Jurkat, Clone E6-1 (cell line): ENCODE measurements at regions not wholly inside any gene's neighbourhood (a gene's known extent, or its start where the extent isn't known, plus 50 kb on each side); places are given as distances from the start of the nearest gene placed in this dataset.
"Not testable (repeated sequence)": the region's sequence is repeated elsewhere in the genome, so short reads cannot be mapped to it uniquely, and the experiment has no call there.

ENCODE experiments used
- DNase-seq: peaks from one replicate; pipeline ENCODE4 v3.0.0-alpha.2; 2011; ENCODE audit warnings: low read depth, low spot score
- H3K4me3 ChIP-seq: 2 replicates; pipeline ENCODE4 v1.5.1; 2011; ENCODE audit warnings: mild to moderate bottlenecking, low read length, control low read depth, moderate library complexity

DNA sequence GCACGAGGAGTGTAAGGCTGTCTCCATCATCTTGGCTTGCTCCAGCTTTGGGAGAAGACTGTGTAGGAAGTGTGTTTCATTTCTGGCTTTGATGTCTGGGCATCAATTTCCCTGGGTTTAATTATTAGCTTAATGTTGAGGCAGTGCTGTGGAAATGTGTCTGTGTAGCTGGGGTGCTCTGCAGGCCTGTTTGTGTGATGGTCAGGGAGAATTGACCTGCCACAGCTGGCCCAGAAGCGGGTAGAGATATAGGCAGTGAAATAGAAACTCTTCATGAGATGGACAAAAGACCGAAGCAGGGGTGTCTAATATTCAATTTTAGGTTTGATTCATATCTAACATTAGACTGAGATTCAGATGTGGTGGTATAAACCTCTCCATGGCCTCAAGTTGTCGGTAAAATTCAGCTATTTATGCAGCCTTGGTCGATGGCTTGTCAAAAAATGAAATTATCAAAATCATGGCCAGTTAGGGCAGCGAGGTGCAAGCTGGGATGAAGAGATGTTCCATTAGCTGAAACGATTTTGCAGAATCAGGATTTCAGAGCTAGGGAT is 95.3 kb upstream of the SNX9 start:
- no peak for DNase-seq

DNA sequence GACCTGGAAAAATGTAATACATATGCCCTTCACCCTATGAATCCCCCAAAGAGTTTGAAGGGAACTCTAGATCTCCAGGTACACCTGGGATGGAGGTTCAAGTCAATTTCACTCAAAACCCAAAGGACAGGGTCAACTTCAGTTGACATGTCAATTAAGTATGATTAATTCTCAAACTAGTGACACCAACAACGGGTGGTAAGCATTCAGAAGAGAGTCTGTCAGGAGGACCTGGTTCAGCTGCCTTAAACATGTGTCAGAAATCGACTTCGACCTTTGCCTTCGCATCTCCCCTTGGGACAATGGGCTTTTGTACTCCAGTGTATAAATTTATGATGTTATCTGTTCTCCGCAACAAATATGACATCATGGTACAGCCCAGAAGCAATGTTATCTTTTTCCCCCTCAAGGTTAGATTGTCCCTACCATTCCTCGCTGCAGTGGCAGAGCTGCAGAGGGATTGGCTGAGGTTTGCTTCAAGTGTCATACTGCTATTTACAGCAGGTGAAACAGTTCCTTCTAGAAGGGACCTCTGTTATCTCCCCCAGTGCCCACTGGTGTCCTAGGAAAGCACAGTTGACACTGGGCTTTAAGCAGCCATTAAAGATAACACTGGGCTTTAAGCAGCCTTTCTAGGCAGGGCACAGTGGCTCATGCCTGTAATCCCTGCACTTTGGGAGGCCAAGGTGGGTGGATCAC is 94.7 kb upstream of the SNX9 start:
- no peak overlapping the region for H3K4me3 ChIP-seq
- DNase-seq: no peak

More for the DNA sequence above, 95.3 kb upstream of the SNX9 start:
- no peak overlapping the region for H3K4me3 ChIP-seq

DNA sequence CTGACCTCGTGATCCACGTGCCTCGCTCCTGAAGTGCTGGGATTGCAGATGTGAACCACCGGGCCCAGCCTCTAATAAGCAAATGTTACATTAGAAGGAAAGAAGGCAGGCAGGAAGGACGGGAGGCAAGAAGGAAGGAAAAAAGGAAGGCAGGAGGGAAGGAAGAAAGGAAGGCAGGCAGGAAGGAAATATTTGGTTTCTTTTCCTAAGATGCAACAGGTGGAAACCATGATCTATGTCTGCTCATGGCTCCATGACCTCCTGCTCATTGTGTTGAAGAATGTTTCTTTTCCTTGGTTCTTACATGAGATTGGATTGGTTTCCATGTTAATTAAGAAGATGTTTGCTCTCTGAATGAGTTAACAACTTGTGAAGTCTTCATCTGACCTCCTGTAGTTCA is 91.8 kb upstream of the SNX9 start:
- no peak for DNase-seq
- no peak overlapping the region for H3K4me3 ChIP-seq

DNA sequence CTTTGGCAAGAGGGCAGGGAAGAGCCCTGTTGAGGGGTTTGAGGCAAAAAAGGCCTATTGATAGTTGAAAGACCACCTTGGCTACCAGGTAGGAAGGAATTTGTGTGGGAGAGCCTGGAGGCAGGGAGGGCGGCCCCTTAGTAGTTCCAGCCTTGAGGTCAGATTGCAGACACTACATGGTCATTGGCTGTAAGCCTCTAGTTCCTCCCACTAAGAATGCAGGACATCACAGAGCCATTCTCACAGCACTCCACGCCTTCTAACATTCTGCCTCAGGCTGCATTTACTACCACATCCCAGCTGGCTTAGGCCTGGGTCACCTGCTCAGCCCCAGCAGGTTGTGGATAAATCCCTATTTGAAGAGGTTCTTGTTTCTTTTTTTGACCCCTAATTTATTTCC is 91.0 kb upstream of the SNX9 start:
- H3K4me3 ChIP-seq: no peak overlapping the region
- no peak for DNase-seq

DNA sequence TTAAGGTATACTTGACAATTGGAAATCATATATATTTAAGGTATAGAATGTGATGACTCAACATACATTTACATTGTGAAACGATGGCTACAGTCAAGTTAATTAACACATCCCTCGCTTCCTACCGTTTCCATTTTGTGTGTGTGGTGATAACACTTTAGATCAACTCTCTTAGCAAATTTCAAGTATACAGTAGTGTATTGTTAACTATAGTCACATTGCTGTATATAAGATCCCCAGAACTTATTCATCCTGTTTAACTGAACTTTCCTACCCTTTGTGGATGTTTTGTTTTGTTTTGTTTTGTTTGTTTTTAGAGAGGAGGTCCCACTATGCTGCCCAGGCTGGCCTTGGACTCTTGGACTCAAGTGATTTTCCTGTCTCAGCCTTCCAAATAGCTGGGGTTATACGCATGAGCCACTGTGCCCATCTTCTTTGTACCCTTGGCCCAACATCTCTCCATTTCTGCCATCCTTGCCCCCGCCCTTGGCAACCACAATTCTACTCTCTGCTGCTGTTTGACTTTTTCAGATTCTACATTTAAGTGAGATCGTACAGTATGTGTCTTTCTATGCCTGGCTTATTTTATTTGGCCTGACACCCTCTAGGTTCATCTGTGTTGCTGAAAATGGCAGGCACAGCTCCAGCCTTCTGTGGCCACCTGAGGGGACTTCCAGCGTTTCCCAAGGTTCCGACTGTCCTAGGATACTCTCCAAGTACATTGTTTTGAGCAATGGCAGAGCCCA is 90.5 kb upstream of the SNX9 start:
- DNase-seq: no peak
- H3K4me3 ChIP-seq: no peak overlapping the region

DNA sequence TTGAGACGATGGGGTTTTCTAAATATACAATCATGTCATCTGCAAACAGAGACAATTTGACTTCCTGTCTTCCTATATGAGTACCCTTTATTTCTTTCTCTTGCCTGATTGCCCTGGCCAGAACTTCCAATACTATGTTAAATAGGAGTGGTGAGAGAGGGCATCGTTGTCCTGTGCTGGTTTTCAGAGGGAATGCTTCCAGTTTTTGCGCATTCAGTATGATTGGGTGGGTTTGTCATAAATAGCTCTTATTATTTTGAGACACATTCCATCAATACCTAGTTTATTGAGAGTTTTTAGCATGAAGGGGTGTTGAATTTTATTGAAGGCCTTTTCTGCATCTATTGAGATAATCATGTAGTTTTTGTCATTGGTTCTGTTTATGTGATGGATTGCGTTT is 86.5 kb upstream of the SNX9 start:
- DNase-seq, H3K4me3 ChIP-seq: not testable (repeated sequence)

DNA sequence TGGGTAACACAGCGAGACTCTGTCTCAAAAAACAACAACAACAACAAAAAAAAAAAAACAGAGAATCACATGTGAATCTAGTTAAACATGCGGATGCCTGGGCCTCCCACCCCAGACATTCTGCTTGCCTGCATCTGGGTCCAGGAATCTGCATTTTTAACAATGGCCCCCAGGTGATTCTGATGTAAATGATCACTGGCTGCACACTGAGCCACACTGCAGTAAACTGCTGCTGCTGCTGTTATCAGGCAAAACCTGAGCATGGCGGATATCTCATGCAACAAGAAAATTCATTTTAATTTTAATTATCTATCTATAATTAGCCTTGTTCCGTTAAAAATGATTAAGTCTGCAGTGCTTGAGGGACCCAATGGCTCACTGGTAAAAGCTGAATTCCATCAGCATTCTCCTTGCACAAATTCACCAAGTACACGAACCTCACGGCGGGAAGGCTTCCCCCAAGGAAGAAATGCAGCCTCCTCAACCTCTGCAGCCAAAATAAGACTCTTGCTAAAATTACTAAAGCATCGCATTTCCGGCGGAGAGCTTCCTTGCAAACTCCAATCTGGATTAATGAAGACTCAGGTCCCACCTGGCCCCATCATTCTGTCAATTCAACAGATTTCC is 81.6 kb upstream of the SNX9 start:
- no peak overlapping the region for H3K4me3 ChIP-seq
- no peak for DNase-seq

DNA sequence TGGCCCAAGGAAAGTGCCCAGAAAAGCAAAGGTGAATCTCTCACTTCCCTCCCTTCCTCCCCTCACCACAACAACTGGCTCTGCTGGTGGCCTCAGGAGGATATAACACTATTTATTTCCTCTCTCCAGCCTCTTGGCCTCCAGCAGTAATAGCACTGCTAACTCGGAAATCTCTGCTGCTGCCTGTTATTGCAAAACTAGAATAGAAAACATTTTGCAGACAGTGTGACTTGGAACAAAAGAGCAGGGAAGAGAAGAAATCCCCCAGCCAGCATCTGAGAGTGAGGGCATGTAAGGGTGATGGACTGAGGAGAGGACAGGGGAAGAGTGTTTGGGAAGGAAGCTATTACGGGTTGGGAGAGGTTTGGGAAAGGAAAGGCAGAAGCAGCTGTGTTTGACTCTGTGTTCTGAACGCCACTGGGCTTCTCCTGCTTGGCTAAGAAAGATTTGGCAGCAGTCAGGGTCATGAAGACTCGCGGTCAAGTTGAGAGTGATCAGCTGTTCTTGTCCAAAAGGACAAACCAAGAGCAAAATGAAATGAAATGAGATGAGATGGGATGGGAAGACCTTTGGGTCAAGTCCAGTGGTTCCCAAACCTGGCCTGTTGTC is 81.0 kb upstream of the SNX9 start:
- DNase-seq: no peak
- no peak overlapping the region for H3K4me3 ChIP-seq

DNA sequence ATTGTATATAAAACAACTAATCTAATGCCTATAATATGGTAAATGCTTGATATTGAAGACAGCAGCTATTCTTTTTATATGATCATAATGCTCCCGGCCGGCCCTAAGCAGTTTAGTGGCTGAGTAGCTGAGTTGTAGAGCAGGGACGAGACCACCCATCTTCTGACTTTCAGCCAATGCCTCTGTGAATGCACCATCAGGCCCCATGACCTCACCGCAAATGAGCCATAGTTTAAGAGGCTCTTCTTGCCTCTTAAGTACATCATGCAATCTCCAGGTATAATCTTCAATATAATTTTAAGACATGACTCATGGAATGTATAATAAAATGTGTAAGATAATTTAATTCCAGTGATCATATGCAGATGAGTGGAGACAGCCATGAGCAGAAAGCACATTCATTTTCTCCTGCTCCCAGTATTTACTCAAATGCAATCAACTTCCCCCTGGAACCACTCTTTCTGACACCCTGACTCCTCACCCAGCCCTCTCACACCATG is 78.9 kb upstream of the SNX9 start:
- no peak for DNase-seq
- H3K4me3 ChIP-seq: no peak overlapping the region

DNA sequence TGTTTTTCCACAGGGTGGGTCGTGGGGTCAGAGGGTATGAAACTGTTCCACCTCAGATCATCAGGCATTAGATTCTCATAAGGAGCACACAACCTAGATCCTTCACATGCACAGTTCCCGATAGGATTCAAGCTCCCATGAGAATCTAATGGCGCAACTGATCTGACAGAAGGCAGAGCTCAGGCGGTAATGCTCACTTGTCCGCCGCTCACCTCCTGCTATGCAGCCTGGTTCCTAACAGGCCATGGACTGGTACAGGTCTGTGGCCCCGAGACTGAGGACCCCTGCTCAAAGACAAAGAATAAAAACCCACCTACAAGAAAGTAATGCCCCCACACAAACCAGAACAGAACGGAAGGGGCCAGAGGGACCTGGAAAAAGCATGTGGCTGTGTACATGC is 76.1 kb upstream of the SNX9 start:
- no peak overlapping the region for H3K4me3 ChIP-seq
- DNase-seq: no peak

DNA sequence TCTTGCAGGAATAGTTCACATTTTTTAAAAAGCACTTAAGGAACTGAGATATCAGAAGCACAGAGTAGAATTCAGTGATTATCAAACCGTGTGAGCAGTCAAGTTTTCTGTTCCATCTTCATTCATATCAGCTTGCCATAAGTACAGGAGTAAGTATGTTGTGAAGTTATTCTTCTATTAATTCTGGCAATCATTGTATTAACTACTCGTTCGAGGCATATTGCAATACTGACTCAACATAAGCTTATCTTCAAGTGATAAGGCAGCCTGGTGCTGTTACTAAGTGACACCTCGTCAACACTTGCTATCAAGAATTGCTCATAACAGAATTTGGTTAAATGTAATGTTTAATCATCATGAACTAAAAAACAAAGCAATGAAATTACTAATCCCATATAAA is 75.7 kb upstream of the SNX9 start:
- no peak for DNase-seq

DNA sequence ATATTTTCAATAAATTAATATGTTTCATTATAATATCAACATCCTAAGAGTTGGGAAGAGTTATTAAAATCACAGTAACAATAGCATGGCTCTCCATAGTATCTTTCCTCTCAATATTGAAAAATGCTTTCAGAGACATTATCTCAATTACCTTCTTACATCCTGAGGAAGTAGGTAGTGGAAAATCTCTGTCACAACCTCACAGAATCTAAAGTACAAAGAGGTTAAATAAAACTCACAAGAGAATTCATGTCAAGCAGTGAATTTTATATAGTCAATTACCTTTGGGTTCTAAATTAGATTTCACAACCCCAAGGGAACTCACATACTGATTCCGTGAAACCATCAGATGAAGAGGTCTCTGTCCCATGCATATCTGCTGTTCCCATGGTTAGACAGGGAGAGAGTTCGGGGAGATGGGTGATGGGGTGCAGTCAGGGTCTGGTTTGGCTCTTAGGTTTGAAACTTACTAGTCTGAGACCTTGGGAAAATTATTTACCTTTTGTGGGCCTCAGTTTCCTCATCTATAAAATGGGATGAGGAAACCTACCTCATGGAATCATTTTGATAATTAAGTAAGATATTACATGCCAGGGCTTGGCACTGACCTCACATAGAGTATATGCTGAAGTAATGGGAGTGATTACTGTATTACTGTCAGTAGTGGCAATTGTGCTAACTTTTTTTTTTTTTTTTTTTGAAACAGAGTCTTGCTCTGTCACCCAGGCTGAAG is 74.0 kb upstream of the SNX9 start:
- no peak overlapping the region for H3K4me3 ChIP-seq
- no peak for DNase-seq

More for the DNA sequence above, 75.7 kb upstream of the SNX9 start:
- no peak overlapping the region for H3K4me3 ChIP-seq

DNA sequence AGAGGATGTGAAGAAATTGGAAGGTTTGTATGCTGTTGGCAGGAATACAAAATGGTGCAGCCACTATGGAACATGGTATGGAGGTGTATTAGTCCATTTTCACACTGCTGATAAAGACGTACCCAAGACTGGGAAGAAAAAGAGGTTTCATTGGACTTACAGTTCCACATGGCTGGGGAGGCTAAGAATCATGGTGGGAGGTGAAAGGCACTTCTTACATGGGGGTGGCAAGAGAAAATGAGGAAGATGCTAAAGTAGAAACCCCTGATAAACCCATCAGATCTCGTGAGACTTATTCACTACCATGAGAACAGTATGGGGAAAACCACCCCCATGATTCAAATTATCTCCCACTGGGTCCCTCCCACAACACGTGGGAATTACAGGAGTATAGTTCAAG is 72.1 kb upstream of the SNX9 start:
- not testable (repeated sequence) for H3K4me3 ChIP-seq, DNase-seq

DNA sequence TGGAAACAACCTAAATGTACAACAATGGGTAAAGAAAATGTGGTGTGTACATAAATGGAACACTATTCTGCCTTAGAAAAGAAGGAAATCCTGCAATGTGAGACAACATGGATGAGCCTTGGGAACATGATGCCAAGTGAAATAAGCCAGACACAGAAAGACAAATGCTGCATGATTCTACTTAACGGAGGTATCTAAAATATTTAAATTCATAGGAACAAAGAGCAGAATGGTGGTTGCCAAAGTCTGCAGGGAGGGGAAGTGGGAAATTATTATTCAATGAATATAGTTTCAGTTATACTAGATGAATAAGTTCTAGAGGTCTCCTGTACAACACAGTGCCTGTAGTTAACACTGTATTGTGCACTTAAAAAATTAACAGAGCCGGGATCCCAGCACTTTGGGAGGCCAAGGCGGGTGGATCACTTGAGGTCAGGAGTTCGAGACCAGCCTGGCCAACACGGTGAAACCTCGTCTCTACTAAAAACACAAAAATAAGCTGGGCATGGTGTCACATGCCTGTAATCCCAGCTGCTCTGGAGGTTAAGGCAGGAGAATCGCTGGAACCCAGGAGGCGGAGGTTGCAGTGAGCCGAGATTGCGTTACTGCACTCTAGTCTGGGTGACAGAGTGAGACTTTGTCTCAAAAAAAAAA is 71.4 kb upstream of the SNX9 start:
- DNase-seq: no peak
- no peak overlapping the region for H3K4me3 ChIP-seq

DNA sequence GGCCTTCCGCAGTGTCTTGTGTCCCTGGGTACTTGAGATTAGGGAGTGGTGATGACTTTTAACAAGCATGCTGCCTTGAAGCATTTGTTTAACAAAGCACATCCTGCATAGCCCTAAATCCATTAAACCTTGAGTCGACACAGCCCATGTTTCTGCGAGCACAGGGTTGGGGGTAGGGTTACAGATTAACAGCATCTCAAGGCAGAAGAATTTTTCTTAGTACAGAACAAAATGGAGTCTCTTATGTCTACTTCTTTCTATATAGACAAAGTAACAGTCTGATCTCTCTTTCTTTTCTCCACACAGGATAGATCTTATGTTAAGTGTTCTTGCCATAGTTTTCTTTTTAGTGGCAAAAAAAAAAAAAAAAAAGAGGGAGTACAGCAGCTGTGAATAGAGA is 70.2 kb upstream of the SNX9 start:
- not testable (repeated sequence) for H3K4me3 ChIP-seq, DNase-seq

DNA sequence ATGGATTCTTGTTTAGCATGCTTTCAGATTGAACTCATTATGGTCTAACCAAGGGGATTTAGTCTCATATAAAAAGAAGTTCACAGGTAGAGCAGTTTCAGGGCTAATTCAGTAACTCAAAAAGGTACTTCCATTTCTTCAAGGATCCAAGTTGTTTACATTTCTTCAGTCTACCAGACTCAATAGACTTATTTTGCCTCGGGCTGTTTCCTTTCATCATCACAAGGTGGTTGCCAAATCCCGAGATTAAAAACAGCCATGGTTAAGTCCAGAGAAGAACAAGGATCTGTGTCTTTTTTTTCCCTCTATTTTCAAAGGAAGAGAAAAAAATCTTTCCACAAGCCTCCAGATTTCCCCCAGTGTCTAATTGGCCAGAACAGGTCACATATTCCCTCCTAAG is 69.8 kb upstream of the SNX9 start:
- no peak overlapping the region for H3K4me3 ChIP-seq
- DNase-seq: no peak

DNA sequence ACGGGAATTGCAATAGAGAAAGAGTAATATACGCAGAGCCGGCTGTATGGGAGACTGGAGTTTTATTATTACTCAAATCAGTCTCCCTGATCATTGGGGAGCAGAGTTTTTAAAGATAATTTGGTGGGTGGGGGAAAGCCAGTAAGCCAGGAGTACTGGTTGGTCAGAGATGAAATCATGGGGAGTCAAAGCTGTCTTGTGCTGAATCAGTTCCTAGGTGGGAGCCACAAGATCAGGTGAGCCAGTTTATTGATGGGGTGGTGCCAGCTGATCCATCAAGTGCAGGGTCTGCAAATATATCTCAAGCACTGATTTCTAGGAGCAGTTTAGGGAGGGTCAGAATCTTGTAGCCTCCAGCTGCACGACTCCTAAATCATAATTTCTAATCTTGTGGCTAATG is 69.2 kb upstream of the SNX9 start:
- H3K4me3 ChIP-seq: not testable (repeated sequence)

DNA sequence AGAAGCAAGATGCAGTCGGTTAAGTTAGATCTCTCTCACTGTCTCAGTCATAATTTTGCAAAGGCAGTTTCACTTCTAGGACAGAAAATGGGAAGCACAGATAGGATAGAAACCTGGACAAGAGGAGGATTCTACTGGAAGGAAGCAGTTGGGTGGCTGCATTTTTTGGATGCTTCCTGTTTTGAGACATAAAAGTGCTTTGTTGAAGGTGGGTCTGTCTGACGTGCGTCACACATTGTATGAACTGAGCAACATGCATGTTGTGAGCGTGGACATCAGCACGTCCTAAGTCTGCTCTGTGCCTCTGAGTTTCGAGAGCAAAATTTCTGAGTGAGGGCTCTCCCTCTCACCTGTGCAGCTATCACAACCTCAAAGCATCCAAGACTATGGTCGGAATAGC is 68.7 kb upstream of the SNX9 start:
- no peak for DNase-seq
- H3K4me3 ChIP-seq: no peak overlapping the region

More for the DNA sequence above, 69.2 kb upstream of the SNX9 start:
- not testable (repeated sequence) for DNase-seq
